NB4 (cell line): ENCODE measurements at regions not wholly inside any gene's neighbourhood (a gene's known extent, or its start where the extent isn't known, plus 50 kb on each side); places are given as distances from the start of the nearest gene placed in this dataset.
"Not testable (repeated sequence)": the region's sequence is repeated elsewhere in the genome, so short reads cannot be mapped to it uniquely, and the experiment has no call there.

Source experiments
- DNase-seq: peaks from one replicate; pipeline ENCODE4 v3.0.0; 2010; ENCODE audit warnings: low read depth
- H3K4me3 ChIP-seq: one replicate; pipeline ENCODE4 v1.5.1; 2011; ENCODE audit warnings: mild to moderate bottlenecking, low read depth, low read length, moderate library complexity
- MYC ChIP-seq: IDR thresholded peaks from 2 replicates; pipeline ENCODE4 v1.6.1; 2011; ENCODE audit warnings: low read depth, low read length
- POLR2A ChIP-seq: IDR thresholded peaks from 2 replicates; pipeline ENCODE4 v1.6.1; 2011; ENCODE audit warnings: mild to moderate bottlenecking; ENCODE audit not compliant: insufficient read length; ENCODE audit errors: extremely low read depth
- TF ChIP-seq, protein P1 (sequence below): IDR thresholded peaks from 2 replicates; pipeline ENCODE4 v1.6.1; 2011; ENCODE audit warnings: low read depth, low read length
- TF ChIP-seq, protein P2 (sequence below): IDR thresholded peaks from one replicate; pipeline ENCODE4 v1.5.1; 2012; ENCODE audit warnings: low read depth, low read length

DNA sequence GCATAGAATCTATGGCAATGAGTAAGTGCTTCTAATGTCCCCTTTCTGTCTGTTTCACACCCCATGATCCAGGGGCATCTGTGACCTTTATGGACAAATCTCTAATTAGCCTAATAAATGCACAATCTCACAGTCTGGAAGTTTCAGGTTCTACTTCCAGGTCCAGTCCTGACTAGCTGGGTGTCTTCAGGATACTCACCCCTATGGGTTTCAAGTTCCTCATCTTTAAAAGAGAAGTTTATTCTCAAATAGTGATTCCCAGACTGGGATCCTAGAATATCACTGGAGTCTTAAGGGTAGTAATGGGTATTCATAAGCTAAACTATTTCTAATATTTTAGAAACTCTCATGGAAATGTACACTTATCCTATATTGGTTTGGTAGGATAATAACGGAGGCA, 77.2 kb upstream of the ABCA1 start:
- no peak for DNase-seq
- TF ChIP-seq, protein P1, sequence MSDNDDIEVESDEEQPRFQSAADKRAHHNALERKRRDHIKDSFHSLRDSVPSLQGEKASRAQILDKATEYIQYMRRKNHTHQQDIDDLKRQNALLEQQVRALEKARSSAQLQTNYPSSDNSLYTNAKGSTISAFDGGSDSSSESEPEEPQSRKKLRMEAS: no peak
- TF ChIP-seq MYC (no peak), POLR2A (no peak)
- TF ChIP-seq, protein P2, sequence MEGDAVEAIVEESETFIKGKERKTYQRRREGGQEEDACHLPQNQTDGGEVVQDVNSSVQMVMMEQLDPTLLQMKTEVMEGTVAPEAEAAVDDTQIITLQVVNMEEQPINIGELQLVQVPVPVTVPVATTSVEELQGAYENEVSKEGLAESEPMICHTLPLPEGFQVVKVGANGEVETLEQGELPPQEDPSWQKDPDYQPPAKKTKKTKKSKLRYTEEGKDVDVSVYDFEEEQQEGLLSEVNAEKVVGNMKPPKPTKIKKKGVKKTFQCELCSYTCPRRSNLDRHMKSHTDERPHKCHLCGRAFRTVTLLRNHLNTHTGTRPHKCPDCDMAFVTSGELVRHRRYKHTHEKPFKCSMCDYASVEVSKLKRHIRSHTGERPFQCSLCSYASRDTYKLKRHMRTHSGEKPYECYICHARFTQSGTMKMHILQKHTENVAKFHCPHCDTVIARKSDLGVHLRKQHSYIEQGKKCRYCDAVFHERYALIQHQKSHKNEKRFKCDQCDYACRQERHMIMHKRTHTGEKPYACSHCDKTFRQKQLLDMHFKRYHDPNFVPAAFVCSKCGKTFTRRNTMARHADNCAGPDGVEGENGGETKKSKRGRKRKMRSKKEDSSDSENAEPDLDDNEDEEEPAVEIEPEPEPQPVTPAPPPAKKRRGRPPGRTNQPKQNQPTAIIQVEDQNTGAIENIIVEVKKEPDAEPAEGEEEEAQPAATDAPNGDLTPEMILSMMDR: no peak

DNA sequence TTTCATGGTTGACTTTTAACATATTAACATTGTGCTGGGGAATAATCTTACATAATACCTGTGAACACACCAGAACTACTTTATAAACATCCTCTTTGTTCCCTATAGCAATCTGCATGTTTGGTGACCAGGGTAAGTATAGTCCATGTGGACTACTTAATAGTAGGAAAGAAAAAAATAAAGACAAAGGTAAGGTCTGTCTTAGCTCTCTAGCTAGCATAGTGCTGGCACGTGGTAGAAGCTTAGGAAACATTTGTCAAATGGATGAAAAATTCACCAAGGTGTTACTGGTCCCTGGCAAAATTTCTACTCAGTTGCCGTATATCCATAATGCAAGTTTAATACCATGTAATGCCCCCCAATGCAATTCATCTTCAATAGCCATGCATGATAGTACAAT, 78.6 kb upstream of the ABCA1 start:
- DNase-seq: no peak
- no peak overlapping the region for H3K4me3 ChIP-seq
- TF ChIP-seq, protein P2: no peak
- TF ChIP-seq, protein P1: peak; percentile 73
- TF ChIP-seq MYC: no peak
- no peak for TF ChIP-seq POLR2A

More for the DNA sequence above, 77.2 kb upstream of the ABCA1 start:
- H3K4me3 ChIP-seq: no peak overlapping the region

DNA sequence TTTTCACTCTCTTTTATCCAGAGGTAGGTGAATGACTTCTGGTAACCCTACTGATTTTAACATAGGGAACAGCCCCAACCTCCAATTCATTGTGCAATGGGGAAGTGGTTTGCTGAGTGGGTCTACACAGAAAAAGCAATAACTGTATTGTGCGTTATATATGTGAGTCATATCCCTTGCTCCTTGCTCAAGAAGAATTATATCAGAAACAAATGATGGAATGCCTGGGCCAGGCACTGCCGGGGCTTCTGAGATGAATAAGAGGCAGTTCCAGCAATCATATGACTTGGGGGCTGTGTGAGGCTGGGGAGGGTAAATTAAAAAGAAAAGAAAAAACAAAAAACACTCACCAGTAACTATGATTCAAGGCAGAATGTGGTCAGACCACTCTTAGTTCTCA, 79.2 kb upstream of the ABCA1 start:
- peak; percentile 95 for DNase-seq
- H3K4me3 ChIP-seq: peak overlapping the region; percentile 29
- TF ChIP-seq, protein P2: no peak
- TF ChIP-seq POLR2A: no peak
- TF ChIP-seq, protein P1: peak; percentile 42; the same call in 1 of the 2 replicates
- no peak for TF ChIP-seq MYC

DNA sequence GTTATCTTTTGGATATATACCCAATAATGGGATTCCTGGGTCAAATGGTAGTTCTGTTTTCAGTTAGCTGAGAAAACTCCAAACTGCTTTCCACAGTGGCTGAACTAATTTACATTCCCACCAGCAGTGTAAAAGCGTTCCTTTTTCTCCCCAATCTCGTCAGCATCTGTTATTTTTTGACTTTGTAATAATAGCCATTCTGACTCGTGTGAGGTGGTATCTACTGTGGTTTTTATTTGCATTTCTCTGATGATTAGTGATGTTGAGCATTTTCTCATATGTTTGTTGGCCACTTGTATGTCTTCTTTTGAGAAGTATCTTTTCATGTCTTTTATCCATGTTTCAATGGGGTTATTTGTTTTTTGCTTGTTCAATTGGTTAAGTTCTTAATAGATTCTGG, 82.1 kb upstream of the ABCA1 start:
- H3K4me3 ChIP-seq, DNase-seq: not testable (repeated sequence)

DNA sequence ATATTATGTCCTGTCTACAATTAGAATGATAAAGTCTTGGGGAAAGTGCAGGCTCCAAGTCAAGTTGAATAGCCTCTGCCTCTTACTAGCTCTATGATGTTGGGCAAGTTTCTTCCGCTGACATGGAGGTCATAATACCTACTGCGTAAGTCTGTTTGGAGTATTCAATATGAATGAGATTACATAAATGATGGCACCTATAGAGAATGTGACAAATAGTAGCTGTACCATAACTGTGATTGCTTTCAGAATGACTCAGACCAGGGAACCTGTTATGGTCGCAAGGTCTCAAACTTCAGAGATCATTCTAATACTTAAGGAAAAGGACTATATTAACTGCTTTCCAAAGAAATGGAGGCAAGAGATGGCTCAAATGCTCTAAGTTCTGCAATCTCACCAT, 94.0 kb upstream of the ABCA1 start:
- TF ChIP-seq, protein P2: no peak
- TF ChIP-seq MYC (no peak), POLR2A (no peak)
- TF ChIP-seq, protein P1: no peak
- no peak for DNase-seq
- H3K4me3 ChIP-seq: no peak overlapping the region

DNA sequence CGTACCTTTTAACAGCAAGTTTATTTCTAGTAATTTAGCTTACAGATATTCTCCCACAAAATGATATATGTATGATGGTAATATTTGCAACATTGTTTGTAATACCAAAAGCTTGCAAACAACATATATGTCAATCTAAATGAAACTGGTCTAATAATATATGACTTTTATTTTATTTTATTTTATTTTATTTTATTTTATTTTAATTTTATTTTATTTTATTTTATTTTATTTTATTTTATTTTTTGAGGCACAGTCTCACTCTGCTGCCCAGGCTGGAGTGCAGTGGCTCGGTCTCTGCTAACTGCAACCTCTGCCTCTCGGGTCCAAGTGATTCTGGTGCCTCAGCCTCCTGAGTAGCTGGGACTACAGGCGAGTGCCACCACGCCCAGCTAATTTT, 94.6 kb upstream of the ABCA1 start:
- H3K4me3 ChIP-seq, DNase-seq: not testable (repeated sequence)

DNA sequence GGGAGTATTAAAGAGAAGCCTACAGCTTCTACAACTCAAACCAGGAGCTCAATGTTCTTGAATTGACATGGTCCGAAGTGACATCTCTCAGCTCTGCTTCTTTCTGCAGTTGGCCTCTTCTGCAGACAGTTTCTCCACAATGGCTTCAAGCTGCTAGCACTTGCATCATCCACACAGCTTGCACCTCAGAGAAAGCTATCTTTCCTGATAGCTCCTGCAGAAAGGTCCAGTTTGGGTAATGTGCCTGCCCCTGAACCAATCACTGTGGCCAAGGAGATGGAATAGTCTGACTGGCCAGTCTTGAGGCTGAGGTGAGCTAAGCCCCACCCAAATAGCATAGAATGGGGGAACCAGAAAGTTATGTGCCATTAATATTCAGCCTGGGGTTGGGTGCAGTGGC, 95.8 kb upstream of the ABCA1 start:
- no peak overlapping the region for H3K4me3 ChIP-seq
- TF ChIP-seq, protein P1: no peak
- no peak for TF ChIP-seq POLR2A
- TF ChIP-seq, protein P2: no peak
- peak; percentile 75 for DNase-seq
